K562 (cell line): ENCODE measurements at regions not wholly inside any gene's neighbourhood (a gene's known extent, or its start where the extent isn't known, plus 50 kb on each side); places are given as distances from the start of the nearest gene placed in this dataset.

ENCODE experiments used
- ATAC-seq: fragments of 200-7000 bp; cut with Tn5 transposase; 3 replicates; pipeline ENCODE4 v1.9.1; 2020; ENCODE audit warnings: moderate library complexity
- BruUV-seq: library from RNA; stranded (reverse); fragments of 400-500 nt; replicated peaks from 2 replicates; lab custom pipeline; 2021; lab: Mats Ljungman, UMichigan
- CTCF ChIA-PET: fragments of 300-600 bp; formaldehyde crosslinking; extraction: SDS; loops from one replicate; lab custom pipeline; 2021; ENCODE audit warnings: low intra/inter-chr PET ratio; lab: Yijun Ruan, JAX
- POLR2A ChIA-PET: fragments of 300-600, 350-650 bp; sonication (Branson Sonifier 250); formaldehyde crosslinking; extraction: SDS; loops from one replicate; lab custom pipeline; 2021; ENCODE audit warnings: antibody characterized with exemption, inconsistent platforms; lab: Yijun Ruan, JAX
- DNase-seq, 4 experiments: peaks; one replicate each; pipeline versions ENCODE4 v3.0.0 to v3.0.0-alpha.2; 2011 to 2018; ENCODE audit warnings: low spot score in 3 of 4, mixed read lengths in 3 of 4; ENCODE audit errors: extremely low read depth in 1 of 4
- FAIRE-seq: peaks from 2 replicates; lab custom pipeline; 2011; peaks lifted over from hg19 to GRCh38; lab: Jason Lieb, UNC
- H2AFZ ChIP-seq: 2 replicates; pipeline ENCODE4 v1.6.0; 2011; ENCODE audit warnings: low read depth, low read length, control low read depth, inconsistent platforms
- H3K27ac ChIP-seq: fragments of 200-600 bp; 3 replicates; pipeline ENCODE4 v1.8.0; 2011; ENCODE audit warnings: low read depth, mild to moderate bottlenecking, control low read depth, inconsistent platforms, low read length, moderate library complexity, mixed read lengths; ENCODE audit errors: extremely low read depth
- H3K27me3 ChIP-seq, 2 experiments: fragments of 300-600 bp in 1 of 2; 2 replicates in 1 of 2; 3 replicates in 1 of 2; pipeline versions ENCODE4 v1.6.0 to v1.8.0; 2011; ENCODE audit warnings: inconsistent platforms in 2 of 2, low read length in 2 of 2, mild to moderate bottlenecking in 1 of 2, mixed read lengths in 1 of 2, moderate library complexity in 1 of 2; ENCODE audit not compliant: control insufficient read depth in 2 of 2, insufficient read depth in 2 of 2
- H3K36me3 ChIP-seq: fragments of 300-600 bp; 3 replicates; pipeline ENCODE4 v1.8.0; 2011; ENCODE audit warnings: mild to moderate bottlenecking, low read length, inconsistent platforms; ENCODE audit not compliant: control insufficient read depth, insufficient read depth
- H3K4me1 ChIP-seq, 2 experiments: fragments of 200-600 bp in 1 of 2; replicated peaks in 1 of 2; 2 replicates in 1 of 2; 3 replicates in 1 of 2; pipeline versions ENCODE4 v1.5.1 to v1.8.0; 2011; ENCODE audit warnings: inconsistent platforms in 2 of 2, low read length in 2 of 2, mild to moderate bottlenecking in 1 of 2, mixed read lengths in 1 of 2, moderate library complexity in 1 of 2; ENCODE audit not compliant: control insufficient read depth in 2 of 2, insufficient read depth in 2 of 2
- H3K4me2 ChIP-seq: 2 replicates; pipeline ENCODE4 v1.6.1; 2011; ENCODE audit warnings: low read length, control low read depth, inconsistent platforms, mixed read lengths; ENCODE audit not compliant: insufficient read depth
- H3K4me3 ChIP-seq: fragments of 200-600 bp; sonication (generic), shearing (Covaris generic); 2 replicates; pipeline ENCODE4 v1.5.1; 2016; ENCODE audit warnings: control low read depth, inconsistent platforms
- H3K79me2 ChIP-seq: fragments of 200-600 bp; 3 replicates; pipeline ENCODE4 v1.8.0; 2011; ENCODE audit warnings: low read length, inconsistent platforms; ENCODE audit not compliant: control insufficient read depth, insufficient read depth
- H3K9ac ChIP-seq, 2 experiments: 2 replicates each; pipeline versions ENCODE4 v1.6.0 to v1.6.1; 2011; ENCODE audit warnings: low read depth in 2 of 2, low read length in 2 of 2, control low read depth in 1 of 2, inconsistent platforms in 1 of 2, mild to moderate bottlenecking in 1 of 2, mixed read lengths in 1 of 2; ENCODE audit not compliant: insufficient read depth in 1 of 2
- H3K9me1 ChIP-seq: one replicate; pipeline ENCODE4 v1.6.0; 2011; ENCODE audit warnings: inconsistent platforms, mild to moderate bottlenecking, low read length, moderate library complexity; ENCODE audit not compliant: control insufficient read depth, insufficient read depth
- H3K9me3 ChIP-seq: replicated peaks from 2 replicates; pipeline ENCODE4 v1.5.1; 2011; ENCODE audit warnings: low read depth, low read length, inconsistent platforms; ENCODE audit not compliant: control insufficient read depth, insufficient read depth
- H4K20me1 ChIP-seq: replicated peaks from 2 replicates; pipeline ENCODE4 v1.6.1; 2011; ENCODE audit warnings: low read length, inconsistent platforms, mixed read lengths; ENCODE audit not compliant: control insufficient read depth, insufficient read depth
- DMBX1 ChIP-seq: fragments of 250-450 bp; sonication (Bioruptor Pico); IDR thresholded peaks from 2 replicates; pipeline ENCODE4 v1.8.0; 2022; ENCODE audit warnings: inconsistent platforms, mild to moderate bottlenecking, moderate library complexity, borderline replicate concordance
- SIN3A ChIP-seq, 2 experiments: fragments of 150-350 bp in 1 of 2; IDR thresholded peaks; 2 replicates each; pipeline ENCODE4 v1.6.1; 2011 to 2016; ENCODE audit warnings: borderline replicate concordance in 2 of 2, low read depth in 2 of 2, low read length in 2 of 2, mild to moderate bottlenecking in 2 of 2, moderate library complexity in 2 of 2; ENCODE audit not compliant: control insufficient read depth in 1 of 2
- SMARCE1 ChIP-seq: fragments of 450-650 bp; IDR thresholded peaks from 2 replicates; pipeline ENCODE4 v1.7.1; 2016; ENCODE audit warnings: mild to moderate bottlenecking
- XRCC4 ChIP-seq: IDR thresholded peaks from one replicate; pipeline ENCODE4 v1.6.1; 2011; ENCODE audit not compliant: insufficient read depth, insufficient read length; ENCODE audit errors: extremely low read depth
- WGBS: fragments of 100-300 bp; shearing (Covaris generic); methylation state at CpG from one replicate; pipeline ENCODE4 v1.1.6; 2016; ENCODE audit warnings: low coverage, mixed read lengths; ENCODE audit not compliant: insufficient coverage; ENCODE audit errors: missing lambda C conversion rate; 5-methylcytosine and 5-hydroxymethylcytosine counted together
- in situ Hi-C: fragments of 300-500 bp; cut with MboI; formaldehyde crosslinking; loops from 4 replicates; pipeline ENCODE4 v1.15.0; 2018; ENCODE audit warnings: inconsistent platforms, mixed read lengths
- intact Hi-C: fragments of 100-400 bp; cut with micrococcal nuclease; formaldehyde crosslinking; loops from 2 replicates; pipeline ENCODE4 v1.14.2; 2022

GRCh38 chr11:110801328-110801727 lies 89.1 kb upstream of the ARHGAP20 start (continued):
- no peak for TF ChIP-seq SIN3A (IDR thresholded peaks at IDR 0.05; ENCODE audit: borderline replicate concordance in 2 of 2, control insufficient read depth in 1 of 2, low read depth in 2 of 2, low read length in 2 of 2)
- peak; percentile 47; the same call in 1 of the 2 replicates for TF ChIP-seq DMBX1 (CRISPR knock-in tag)
- TF ChIP-seq XRCC4, result no peak
- TF ChIP-seq, all 486 proteins: peak for 5

GRCh38 chr11:110798201-110798900 lies 86.1 kb upstream of the ARHGAP20 start:
- POLR2A ChIA-PET, result no interaction called here
- Histone ChIP-seq H2AFZ (no peak overlapping the region), H3K4me3 (no peak overlapping the region), H3K9ac (no peak overlapping the region), H3K36me3 (no peaks in the 10 kb centered on the region), H3K4me2 (no peak overlapping the region), H3K27me3 (no peaks in the 10 kb centered on the region)
- WGBS, result 0% methylated on average over 6 of the region's 6 CpGs
- intact Hi-C loops (no loop called here), in situ Hi-C loops (no loop called here)
- FAIRE-seq, result no peak
- no peak for TF ChIP-seq SMARCE1
- TF ChIP-seq, all 486 proteins: peak for 0
- Histone ChIP-seq H3K4me1 (no peaks in the 10 kb centered on the region), H3K79me2 (no peaks in the 10 kb centered on the region), H3K9me1 (no peaks in the 10 kb centered on the region), H3K27ac (no peak overlapping the region), H4K20me1 (no peaks in the 10 kb centered on the region), H3K9me3 (no peaks in the 10 kb centered on the region)
- CTCF ChIA-PET, result no interaction called here
- ATAC-seq (no peak), DNase-seq (no peak)
- BruUV-seq, result no TSS peak
